GM18498 (cell line): ENCODE measurements at regions not wholly inside any gene's neighbourhood (a gene's known extent, or its start where the extent isn't known, plus 50 kb on each side); places are given as distances from the start of the nearest gene placed in this dataset.

Experiments used
- ATAC-seq: cut with Tn5 transposase; IDR thresholded peaks from one replicate; pipeline ENCODE4 v1.9.1; 2021; ENCODE audit warnings: mild to moderate bottlenecking, moderate library complexity; ENCODE audit not compliant: unreplicated experiment

DNA sequence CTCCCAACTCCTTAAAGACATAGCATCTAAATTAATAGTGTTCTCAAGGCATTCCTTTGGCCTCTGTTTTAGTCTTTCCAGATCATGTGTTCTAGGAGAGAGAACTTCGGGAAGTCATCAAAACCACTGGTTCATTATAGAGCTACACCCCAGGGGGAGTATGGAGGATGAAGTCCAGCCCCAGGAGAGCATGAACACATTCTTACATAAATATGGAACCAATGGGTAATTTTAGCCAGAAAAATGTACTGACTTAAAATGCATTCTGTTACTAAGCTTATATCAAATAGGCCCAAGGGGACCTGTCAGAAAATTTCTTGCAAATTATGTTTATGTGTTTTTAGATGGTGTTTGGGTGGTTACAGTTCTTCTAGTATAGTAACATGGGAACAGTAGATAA, 165.2 kb downstream of the NTMT2 start:
- no peak for ATAC-seq

DNA sequence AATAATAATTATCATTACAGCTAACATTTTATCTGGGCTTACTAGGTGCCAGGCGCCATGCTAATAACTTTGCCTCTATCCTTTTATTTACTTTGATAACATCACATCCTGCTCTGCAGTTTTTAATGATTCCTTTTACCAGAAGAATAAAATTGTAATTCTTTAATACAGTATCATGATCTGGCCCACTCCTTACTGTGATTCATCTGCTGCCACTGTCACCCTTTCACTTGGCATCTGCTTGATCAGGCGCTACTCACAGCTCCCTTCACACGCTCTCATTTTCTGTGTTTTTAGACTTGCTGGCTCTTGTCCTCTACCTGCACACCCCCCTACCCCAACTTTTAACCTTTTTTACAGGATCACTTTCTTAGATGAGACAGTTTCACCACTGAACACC, 167.5 kb downstream of the NTMT2 start:
- ATAC-seq = no peak

DNA sequence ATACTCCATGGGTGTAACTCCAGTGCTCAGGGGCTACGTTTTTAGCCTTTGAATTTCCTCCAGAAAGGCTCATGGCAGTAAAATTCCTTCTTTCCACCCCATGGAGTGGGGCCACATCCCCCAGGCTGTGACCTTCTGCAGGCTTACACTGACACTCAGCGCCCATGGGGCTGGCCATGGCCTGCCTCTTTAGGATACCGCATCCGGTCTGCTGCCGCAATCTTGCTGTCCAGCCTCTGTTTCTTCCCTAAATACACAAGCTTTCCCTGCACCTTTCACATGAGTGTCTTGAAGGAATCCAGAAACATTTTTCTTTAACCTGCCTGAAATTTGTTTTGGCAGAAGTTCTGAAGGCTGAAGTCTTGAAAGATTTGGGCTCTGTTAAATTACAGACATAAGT, 170.5 kb downstream of the NTMT2 start:
- no peak for ATAC-seq

DNA sequence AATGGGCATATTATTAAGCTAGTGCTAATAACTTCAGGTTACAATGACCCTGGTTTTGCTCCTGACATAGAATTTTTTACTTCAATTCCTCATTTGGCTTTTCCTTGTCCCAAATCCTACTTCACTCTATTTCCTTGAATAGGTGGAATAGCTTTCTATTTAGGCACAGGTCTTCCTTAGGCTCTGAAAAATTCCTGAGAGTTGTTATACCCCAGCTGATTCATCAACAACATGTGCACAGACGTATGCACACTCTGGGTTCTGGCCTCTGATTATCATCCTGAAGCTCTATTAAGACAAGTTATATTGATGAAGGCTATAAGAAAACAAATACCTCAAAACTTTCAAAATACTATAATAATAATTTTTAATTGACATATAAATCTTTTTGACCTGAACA, 172.4 kb downstream of the NTMT2 start:
- ATAC-seq = no peak

DNA sequence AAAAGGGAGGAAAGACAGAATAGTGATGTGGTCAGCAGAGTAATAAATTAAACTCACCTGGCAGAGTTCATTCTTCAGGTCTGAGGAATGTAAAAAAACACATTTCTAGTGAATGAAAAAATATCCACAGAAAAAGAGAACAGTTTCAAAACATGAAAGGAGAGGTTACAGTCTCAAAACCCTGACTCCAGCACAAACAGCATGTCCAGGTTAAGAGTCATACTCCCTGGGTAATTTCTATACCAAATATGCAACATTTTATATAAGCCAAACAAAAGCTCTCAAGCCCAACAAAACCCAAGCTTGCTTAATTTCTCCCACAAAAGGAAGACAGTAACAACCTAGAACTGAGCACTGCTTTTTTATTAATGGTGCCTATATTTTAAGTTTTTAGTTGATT, 173.0 kb downstream of the NTMT2 start:
- ATAC-seq = no peak

DNA sequence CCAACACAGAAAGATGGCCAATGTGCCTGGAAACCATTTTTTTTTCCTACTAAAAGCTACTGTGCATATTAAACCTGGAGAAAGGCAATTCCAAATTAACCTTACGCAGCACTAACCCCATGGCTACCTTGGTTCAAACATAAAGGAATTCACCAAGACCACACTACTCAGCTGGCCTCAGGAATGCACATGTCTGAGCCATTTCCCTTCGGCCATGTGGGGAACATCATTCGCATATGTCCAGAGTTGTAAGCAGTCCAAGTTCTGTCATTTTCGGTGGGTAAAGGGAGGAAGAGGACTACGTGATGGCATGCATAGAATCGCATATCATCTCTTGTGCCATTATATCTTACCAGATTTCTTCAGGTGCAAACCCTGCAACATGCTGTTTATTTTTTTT, 175.4 kb downstream of the NTMT2 start:
- no peak for ATAC-seq

DNA sequence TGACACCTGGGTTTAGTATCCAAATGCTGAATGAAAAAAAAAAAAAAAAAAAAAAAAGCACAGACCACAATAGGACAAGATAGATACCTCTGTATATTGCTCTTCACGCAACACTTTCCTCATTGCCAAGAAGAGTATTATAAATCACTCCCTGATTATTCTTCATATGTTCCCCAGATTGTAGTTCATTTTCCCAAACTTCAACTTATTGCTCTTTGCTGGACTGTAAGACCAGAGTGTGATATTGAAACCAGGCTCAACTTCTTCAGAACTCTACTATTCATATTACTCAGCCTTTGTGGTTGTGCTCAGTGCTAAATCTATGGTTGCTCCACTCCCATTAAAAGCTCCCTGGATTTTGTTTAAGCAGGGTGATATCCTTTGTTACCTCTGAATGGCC, 180.4 kb downstream of the NTMT2 start:
- ATAC-seq = no peak

DNA sequence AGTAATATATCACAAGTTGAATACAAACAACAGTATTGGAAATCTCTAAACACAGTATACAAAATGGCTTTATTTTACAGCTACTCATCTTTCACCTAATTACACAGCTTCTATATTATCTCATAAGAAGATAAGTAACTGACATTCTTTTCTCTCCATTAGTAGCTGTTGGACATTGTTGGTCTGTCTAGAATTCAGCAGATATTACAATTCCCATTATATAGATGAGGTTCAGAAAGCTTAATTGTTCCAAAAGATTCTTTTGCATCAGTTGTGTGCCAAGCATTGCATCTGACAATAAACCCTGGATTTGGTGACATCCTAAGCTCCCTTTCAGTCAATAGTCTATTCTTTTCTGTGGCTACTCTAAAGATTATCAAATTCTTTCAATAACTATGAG, 187.0 kb downstream of the NTMT2 start:
- no peak for ATAC-seq

DNA sequence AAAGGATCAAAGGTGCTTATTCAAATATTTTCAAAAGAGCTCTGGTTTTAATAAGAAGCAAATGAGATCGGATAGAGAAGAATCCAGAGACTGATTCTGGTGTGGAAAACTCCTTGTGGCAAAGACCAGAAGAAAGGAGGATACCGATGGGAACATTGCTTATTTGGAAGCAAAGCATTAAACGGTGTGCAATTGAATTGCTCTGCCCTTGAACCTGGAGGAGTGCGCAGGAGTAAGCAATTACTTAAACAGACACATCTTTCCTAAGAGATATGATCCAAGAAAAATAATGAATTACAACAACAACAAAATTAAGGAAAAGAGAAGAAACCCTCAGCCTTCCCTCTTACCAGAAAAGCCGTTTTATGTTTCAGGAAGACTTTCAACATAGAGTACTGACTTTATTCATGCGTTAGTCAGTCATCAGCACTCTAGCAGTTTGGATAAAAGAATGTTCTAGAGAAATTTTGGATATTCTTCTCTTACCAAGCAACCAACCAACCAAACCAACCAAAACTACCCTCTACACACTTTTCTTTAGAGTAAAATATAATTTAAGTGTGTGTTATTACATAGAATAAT, 191.7 kb downstream of the NTMT2 start:
- ATAC-seq = no peak

DNA sequence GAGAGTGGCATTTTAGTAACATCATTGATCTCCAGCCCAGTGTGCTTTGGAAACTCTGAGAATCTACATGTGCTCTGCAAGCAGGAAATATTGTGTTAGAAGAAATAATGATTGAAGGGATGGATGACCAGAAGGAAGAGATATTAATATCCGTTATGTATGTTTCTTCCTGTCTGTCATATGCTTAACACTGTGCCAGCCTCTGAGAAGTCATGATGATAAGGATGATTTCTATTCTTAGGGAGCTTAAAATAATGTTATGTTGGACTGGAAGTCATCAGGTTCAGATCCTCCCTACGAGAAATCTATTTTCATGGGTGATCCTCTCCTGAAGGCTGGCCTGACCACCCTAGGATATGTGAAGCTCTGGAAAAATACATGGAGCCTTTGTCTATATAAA, 192.4 kb upstream of the GORAB start:
- ATAC-seq = no peak

DNA sequence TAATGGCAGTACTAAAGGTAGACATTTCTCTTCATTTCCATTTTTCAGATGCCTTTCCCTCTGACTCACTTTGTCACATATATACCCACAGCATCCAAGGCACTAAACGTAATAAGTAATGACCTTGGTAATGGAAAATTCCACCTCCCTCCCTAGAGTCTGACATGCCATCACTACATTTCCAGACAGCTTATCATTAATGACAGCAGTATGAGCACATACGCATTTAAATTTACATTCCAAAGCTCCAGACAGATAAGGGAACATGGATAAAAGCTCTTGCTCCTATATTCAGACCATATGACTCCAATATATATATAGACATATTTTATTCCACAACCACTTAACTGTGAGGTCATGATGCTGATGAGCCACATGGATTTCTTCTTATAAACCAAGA, 191.7 kb upstream of the GORAB start:
- no peak for ATAC-seq

DNA sequence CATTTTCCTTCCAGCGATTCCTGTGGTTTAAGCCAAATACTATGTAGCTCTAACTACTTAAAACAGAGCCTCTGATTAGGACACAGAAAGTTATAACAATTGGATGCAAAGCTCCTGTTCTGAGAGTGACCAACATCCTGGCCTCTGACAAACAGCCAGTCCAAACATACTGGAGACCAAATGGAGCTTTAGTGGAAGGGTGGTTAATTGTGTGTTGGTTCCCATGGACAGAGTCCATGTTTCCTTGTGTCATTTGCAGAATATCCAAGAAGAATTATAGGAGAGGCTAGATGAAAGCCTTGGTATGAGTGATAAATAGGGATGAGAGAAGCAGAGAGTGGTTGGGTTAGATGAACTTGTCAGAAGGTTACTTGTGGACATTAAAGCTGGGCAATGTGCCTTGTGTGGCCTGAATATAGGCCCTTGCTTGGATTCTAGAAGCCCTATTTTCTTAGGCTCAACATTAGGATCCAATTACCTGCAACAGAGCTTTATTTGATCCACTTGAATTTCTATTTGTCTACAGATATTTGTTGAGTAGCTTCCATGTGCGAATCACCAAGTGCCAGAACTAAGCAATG, 180.5 kb upstream of the GORAB start:
- no peak for ATAC-seq

DNA sequence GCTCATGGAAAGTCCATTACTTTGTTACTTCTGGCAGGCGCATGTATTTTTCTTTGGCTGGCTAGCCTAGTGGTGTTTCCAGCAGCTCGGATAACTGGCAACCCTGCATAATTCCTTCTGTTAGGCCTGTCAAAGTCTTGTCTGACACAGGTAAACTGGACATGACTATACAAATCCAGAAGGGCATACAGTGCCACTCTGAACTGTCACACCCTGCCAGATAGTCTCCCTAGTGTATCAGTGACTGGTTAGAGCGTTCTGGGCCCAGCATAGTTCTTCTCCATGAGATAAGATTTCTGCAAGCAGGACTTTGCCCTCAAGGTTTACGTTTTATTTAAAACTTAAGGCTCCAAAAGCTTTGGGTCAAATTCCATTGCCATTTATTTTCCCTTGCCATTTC, 177.7 kb upstream of the GORAB start:
- no peak for ATAC-seq

DNA sequence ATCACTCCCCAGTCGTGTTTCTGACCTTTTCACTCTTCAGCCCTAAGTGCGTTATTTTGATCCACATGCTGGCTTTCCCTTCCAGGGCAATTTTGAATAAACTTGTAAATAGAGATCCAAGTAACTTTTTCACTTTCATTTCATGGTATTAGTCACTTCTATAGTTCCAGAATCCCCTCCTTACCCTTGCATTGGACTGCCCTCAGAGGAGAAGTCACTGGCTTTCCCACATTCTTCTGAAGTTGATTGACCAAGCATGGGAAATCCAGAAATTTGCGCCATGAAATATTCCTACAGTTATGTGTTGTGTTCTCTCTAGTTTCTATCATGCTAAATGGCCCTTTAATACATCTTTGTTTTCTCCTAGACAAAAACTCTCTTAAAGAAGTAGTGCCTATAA, 177.3 kb upstream of the GORAB start:
- no peak for ATAC-seq

DNA sequence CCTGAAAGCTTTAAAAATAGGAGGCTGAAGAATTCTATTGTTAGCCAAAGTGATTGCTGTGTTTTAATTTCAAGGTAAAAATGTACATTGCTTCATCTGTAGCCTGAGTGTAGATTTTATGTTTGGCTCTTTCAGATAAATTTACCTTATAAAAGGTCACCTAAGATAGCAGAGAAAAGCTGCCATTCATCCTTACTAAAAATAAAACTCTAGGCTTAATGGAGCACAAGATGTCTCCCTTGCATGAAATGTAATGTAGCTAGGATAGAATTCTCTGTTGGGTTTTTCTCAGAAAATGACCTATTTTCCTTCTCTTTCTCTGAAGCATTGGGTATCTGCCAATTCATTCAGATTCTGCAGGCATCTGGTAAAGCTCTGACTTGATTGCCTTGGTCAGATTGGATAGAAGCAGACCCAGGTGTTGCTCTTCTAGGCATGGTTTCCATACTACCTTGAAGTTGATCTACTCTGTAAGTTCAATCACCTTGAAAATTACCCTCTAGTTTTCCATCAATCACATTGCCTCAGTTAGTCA, 176.6 kb upstream of the GORAB start:
- ATAC-seq = no peak

DNA sequence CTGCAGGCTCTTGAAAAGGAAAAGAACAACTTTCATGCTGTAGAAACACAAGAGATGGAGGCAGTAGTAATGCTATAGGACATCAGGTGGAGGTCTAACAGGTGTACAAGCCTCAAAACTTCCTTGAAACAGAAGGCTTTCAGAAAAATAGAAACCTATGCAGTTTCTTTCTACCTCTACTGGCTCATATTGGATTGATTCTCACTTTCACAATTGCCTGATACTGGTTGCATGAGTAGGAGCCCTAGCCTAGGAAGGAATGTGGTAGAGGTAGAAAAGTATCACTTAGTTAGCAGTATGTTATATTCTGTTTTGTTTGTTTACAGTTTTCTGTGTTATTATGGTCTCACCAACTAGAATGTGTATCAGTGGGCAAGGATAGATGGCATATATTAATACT, 175.4 kb upstream of the GORAB start:
- no peak for ATAC-seq

DNA sequence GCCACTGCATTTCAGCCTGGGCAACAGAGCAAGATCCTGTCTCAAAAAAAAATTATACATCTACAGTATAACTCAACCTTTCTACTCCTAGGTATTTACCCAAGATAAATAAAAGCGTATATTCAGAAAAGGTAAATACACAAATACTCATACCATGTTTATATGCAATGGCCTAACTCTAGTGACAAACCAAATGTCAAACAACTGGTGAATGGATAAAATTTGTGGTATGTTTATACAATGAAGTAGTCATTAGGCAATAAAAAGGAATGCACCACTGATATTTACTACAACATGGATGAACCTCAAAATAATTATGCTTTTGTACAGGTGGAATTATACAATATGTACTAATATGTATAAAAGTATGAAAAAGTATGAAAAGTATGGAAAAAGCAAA, 174.2 kb upstream of the GORAB start:
- ATAC-seq = no peak

DNA sequence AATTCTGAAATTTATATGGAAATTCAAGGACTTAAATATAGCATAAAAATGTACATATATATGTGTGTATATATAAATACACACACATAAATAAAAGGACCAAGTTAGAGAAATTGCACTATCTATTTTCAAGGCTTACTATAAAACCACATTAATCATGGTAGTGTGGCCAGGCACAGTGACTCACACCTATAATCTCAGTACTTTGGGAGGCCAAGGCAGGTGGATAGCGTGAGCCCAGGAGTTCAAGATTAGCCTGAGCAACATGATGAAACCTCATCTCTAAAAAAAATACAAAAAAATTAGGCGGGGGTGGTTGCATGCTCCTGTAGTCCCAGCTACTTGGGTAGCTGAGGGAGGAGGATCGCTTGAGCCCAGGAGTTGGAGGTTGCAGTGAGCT, 171.4 kb upstream of the GORAB start:
- no peak for ATAC-seq

DNA sequence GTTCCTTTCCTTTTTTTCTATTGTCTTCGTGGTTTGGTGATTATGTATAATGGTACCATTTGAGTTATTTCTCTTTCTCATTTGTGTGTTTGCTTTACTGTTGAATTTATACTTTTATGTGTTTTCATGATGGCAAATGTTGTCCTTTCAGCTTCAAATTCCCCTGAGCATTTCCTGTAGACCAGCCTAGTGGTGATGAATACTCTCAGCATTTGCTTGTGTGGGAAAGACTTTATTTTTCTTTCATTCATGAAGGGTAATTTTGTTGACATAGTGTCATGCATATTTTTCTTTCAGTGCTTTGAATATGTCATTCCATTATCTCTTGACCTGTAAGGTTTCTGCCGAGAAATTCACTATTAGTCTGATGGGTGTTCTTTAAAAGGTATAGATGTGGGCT, 166.6 kb upstream of the GORAB start:
- ATAC-seq = no peak

DNA sequence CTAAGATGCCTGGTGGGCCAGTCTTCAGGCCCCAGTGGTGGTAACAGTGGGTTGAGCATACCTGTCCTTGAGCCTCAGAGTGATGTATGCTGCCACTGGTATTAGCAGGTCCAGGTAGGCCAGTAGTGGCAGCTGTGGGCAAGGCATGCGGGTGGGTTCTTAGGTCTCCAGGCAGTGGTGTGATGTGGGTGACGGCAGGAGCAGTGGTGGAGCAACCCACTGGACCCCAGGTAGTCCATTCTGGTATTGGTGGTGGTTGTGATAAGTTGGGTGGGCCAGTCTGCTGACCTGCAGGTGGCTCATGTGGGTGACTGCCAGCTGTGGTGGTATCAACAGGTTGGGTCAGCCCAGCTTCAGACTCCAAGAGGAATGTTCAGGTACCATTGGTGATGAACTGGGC, 165.0 kb upstream of the GORAB start:
- ATAC-seq = no peak

DNA sequence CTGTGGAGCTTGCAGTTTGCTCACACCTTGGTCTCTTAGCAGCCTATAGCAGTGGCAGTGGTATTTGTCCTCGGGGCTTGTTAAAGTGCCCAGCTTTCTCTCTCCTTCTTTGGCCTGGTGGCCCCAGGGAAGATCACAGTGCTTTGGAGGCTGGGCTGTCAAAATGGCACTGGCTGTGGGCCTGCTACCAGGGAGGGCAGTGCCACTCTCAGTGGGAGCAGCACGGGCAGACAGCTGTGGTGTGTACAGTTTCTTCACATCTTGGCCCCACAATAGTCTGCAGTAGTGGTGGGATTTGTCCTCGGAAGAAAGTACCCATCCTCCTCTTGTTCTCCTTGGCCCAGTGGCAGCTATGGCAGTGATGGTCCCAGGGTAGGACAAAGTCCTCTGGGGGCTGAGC, 164.4 kb upstream of the GORAB start:
- ATAC-seq = no peak

DNA sequence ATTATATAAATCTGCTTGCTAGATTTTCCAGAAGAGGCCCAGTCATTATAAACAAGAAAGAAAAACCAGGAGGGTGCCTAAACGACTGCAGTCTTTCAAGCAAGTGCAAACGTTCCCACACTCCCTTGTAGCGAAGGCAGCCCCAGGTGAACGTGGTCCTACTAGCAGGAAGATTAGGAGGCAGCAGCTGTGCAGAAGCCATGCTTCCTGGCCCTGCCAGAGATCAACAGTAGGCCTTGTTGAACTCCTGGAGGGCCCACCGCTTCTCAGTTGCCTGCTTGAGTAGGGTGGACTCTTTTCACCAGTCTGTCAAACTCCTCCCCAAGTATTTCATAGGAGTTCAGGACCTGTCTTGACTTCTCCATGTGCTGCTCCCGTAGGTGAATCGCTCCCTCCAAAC, 163.0 kb upstream of the GORAB start:
- ATAC-seq = no peak

DNA sequence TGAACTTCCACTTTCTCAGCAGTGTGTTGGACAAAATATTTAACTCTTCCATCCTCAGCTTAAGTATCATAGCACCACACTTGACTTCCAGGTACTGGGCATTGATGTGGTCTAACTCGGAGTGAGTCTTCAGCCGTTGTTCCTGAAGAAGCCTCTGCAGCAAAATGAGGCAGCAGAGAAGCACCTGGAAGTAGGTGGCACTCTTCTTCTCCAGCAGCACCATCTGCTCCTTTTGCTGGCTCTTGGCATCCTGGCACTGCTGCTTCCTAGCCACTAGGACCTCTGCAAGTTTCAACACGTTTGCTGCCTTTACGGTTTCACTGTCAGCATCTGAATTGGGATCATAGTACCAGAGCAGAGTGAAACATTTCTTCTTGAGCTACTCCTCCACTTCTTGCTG, 162.5 kb upstream of the GORAB start:
- ATAC-seq = no peak
